ENCODE measurements at regions not wholly inside any gene's neighbourhood (a gene's known extent, or its start where the extent isn't known, plus 50 kb on each side); places are given as distances from the start of the nearest gene placed in this dataset.

DNA sequence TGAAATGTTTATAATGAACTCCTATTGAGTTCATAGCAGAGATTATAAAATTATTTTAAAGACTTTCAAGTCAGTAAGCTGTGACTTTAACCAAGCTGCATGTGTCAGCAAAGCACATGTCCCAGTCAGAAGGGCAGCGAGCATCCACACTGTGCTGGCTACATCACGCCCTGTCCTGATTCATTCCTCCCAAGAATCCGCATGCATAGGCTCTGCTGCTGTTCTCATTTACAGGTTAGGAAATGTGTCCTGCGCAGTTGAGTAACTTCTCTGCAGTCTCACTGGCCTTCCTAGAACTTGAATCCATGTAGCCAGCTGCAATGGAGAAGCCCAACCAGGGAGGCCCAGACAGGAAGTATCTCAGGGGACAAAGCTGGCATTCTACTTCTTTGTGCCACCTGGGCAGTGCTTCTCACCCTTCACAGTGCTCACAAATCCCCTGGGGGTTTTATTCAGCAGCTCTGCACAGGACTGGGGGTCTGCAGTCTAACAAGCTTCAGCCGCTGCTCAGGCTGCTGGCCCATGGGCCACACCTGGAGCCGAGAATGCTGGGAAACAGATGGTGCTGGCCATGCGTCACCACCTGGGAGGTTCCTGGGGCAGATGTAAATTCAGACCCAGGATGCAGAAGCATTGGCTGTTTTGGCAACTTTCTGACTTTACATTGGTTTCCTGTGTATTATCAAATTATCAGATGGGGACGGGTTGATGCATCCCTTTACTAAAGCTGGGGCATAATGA is 192.8 kb upstream of the GDF10 start:
- H3K27me3 Mint-ChIP-seq (ENCODE audit: low read depth): no peaks in the 10 kb centered on the region
- H3K4me1 Mint-ChIP-seq (ENCODE audit: low read depth): peaks cover 2% of the 10 kb centered on the region
- H3K27ac Mint-ChIP-seq: no peak overlapping the region
- H3K4me3 Mint-ChIP-seq: no peak overlapping the region
- H3K9me3 Mint-ChIP-seq: no peaks in the 10 kb centered on the region
- H3K36me3 Mint-ChIP-seq (ENCODE audit: low read depth): no peaks in the 10 kb centered on the region

DNA sequence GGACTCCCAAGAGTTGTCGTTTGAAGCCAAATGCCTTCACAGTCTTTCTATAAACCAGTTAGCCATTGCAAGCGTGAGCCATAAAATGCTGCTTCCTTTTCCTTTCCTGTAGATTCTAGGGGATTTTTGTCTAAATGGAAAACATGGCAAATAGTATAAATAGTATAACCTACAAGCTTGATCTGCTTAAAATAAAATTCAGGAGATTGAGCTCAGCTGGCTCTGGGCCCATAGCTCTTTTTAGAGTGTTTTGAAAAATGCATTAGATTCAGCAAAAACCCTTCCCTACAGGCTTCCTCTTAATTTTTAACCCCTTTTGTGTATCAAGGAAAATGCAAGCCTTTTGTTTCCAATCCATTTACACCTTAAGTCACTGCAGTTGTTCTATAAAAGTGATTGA is 190.1 kb upstream of the GDF10 start:
- no peak overlapping the region for H3K4me3 Mint-ChIP-seq
- H3K27me3 Mint-ChIP-seq (ENCODE audit: low read depth): no peaks in the 10 kb centered on the region
- no peaks in the 10 kb centered on the region for H3K36me3 Mint-ChIP-seq (ENCODE audit: low read depth)
- H3K27ac Mint-ChIP-seq: no peak overlapping the region
- no peaks in the 10 kb centered on the region for H3K9me3 Mint-ChIP-seq
- peaks cover 2% of the 10 kb centered on the region for H3K4me1 Mint-ChIP-seq (ENCODE audit: low read depth)

DNA sequence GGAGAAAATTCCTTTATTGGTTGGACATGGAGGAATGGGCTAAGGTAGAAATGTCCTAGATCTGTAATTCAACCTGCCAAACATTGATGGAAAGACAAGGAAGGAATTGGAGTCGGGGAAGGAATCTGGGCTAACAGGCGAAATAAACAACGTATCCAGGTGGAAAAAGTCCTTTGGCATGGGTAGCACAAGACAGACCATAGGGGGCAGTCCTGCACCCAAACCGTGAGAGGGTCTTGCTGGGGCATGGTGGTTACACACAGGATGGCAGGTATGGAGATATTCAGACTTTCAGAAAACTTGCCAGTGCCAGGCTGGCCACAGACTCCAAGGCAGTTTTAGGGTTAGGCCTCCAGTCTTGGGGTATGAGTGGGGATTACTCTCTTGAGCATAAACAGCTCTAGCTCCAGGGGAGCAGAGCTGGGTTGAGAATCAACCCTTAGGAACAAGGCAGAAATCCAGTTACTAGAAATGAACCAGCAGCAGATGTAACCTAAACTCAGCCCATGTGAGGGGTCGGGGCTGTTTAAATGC is 188.6 kb upstream of the GDF10 start:
- no peak overlapping the region for H3K4me3 Mint-ChIP-seq
- no peak overlapping the region for H3K27ac Mint-ChIP-seq
- no peaks in the 10 kb centered on the region for H3K36me3 Mint-ChIP-seq (ENCODE audit: low read depth)
- peaks cover 2% of the 10 kb centered on the region for H3K4me1 Mint-ChIP-seq (ENCODE audit: low read depth)
- no peaks in the 10 kb centered on the region for H3K9me3 Mint-ChIP-seq
- no peaks in the 10 kb centered on the region for H3K27me3 Mint-ChIP-seq (ENCODE audit: low read depth)

DNA sequence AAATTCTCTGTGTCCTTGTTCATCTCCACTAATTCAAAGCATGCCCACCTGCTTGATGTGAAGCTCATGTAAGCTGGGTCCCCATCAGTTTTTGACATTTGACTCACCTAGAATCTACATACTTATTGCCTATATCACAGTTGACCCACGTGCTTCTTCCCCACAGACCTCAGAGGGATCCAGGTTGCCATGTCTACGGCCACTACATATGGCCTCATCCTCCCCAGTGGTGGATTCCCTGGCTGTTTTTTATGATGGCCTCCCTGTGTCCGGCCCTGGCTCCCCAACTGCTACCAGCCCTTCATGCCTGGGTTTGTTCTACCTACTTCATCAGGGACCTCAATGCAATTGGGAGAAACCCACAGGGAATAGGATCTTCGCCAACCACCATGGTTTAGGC is 187.4 kb upstream of the GDF10 start:
- peaks cover 2% of the 10 kb centered on the region for H3K4me1 Mint-ChIP-seq (ENCODE audit: low read depth)
- no peaks in the 10 kb centered on the region for H3K36me3 Mint-ChIP-seq (ENCODE audit: low read depth)
- H3K4me3 Mint-ChIP-seq: no peak overlapping the region
- no peaks in the 10 kb centered on the region for H3K27me3 Mint-ChIP-seq (ENCODE audit: low read depth)
- no peaks in the 10 kb centered on the region for H3K9me3 Mint-ChIP-seq
- H3K27ac Mint-ChIP-seq: no peak overlapping the region

DNA sequence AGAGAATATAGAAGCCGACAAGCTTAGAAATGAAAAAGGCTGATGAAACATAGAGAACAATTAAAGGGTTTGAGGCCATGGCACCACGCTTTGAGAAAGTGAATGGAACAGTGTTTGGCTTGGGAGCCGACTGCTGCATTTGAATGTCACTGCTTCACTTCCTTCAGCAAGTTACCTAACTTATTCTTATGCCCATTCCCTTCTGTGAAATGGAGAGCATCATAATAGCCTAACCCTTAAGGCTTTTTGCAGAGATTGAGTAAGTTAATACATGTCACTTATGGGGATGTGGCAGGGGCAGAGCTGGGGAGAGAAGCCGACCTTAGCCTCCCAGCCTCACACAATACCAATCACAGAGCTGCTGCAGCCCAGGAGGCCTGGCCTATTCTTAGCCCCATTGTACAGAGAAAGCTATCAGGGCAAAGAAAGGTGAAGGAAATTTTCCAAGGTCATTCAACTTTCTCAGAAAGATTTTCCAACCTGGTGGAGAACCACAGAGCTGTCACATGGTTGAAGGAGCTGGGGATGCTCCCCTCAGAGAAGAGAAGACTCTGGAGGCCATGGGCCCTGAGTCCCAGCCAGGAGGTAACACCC is 186.0 kb upstream of the GDF10 start:
- peaks cover 2% of the 10 kb centered on the region for H3K4me1 Mint-ChIP-seq (ENCODE audit: low read depth)
- no peak overlapping the region for H3K27ac Mint-ChIP-seq
- no peaks in the 10 kb centered on the region for H3K9me3 Mint-ChIP-seq
- H3K36me3 Mint-ChIP-seq (ENCODE audit: low read depth): no peaks in the 10 kb centered on the region
- H3K27me3 Mint-ChIP-seq (ENCODE audit: low read depth): no peaks in the 10 kb centered on the region
- H3K4me3 Mint-ChIP-seq: no peak overlapping the region

DNA sequence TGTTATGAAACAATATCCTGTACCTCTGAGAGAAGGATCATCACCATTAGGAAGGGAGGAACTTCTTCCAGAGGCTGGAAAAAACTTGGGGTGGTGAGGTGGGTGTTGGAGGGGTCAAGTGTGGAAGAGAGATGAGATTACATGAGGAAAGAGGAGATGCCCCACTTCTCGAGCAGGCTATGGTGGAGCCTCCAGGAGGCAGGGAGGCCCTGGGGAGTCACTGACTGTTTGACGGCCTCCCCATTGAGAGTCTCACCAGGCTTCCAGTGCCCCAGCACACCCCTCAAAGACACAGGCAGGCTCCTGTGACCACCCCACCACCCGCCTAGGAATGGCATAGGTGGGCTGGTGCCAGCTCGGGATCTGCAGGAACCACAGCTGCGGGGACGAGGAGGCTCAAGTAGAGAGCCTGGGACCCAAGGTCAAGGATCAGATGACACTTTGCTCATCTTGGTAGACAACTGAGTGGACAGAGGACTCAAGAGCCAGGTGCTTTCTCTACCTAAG is 185.3 kb upstream of the GDF10 start:
- no peaks in the 10 kb centered on the region for H3K27me3 Mint-ChIP-seq (ENCODE audit: low read depth)
- no peak overlapping the region for H3K27ac Mint-ChIP-seq
- H3K4me3 Mint-ChIP-seq: no peak overlapping the region
- H3K36me3 Mint-ChIP-seq (ENCODE audit: low read depth): no peaks in the 10 kb centered on the region
- peaks cover 2% of the 10 kb centered on the region for H3K4me1 Mint-ChIP-seq (ENCODE audit: low read depth)
- H3K9me3 Mint-ChIP-seq: no peaks in the 10 kb centered on the region

DNA sequence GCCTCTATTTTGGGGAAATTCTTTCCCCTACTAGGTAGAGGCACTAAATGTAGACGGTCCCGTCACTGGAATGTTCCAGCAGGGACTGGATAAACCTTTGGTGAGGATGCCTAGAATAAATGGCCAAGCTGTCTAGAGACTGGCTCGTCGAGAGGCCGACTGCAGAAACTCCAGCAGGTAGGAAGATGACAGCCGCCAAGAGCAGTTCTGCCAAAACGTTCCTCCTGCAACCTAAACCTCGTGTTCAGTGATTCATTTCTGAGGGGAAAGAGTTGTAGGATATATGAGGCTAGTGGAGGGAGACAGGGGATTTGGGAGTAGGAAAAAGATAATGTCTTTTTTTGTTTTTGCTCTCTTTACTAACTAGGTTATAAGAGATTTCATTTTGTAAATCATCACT is 184.7 kb upstream of the GDF10 start:
- Mint-ChIP-seq H3K36me3 (ENCODE audit: low read depth) (no peaks in the 10 kb centered on the region), H3K27me3 (ENCODE audit: low read depth) (no peaks in the 10 kb centered on the region), H3K27ac (no peak overlapping the region), H3K9me3 (no peaks in the 10 kb centered on the region), H3K4me1 (ENCODE audit: low read depth) (peaks cover 2% of the 10 kb centered on the region), H3K4me3 (no peak overlapping the region)

DNA sequence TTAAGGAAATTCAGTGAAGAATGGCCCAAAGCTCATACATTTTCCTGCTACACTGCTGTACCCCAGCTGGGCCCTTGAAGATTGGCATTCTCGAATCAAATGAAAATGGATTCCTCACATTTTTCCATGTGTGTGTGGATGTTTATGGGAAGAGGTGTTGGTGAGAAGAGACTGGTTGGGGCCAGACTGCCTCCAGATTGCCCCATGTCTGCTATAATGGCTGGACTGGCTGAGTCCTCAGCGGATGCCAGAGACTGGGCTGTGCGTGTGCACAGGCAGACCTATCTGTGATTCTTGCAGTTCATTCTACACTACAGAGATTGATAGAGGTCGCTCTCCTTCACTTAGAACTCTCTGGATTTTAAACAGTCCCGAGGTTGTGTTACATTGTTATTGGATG is 183.6 kb upstream of the GDF10 start:
- Mint-ChIP-seq H3K4me3 (no peak overlapping the region), H3K27me3 (ENCODE audit: low read depth) (no peaks in the 10 kb centered on the region), H3K4me1 (ENCODE audit: low read depth) (no peaks in the 10 kb centered on the region), H3K9me3 (no peaks in the 10 kb centered on the region), H3K36me3 (ENCODE audit: low read depth) (no peaks in the 10 kb centered on the region), H3K27ac (no peak overlapping the region)

DNA sequence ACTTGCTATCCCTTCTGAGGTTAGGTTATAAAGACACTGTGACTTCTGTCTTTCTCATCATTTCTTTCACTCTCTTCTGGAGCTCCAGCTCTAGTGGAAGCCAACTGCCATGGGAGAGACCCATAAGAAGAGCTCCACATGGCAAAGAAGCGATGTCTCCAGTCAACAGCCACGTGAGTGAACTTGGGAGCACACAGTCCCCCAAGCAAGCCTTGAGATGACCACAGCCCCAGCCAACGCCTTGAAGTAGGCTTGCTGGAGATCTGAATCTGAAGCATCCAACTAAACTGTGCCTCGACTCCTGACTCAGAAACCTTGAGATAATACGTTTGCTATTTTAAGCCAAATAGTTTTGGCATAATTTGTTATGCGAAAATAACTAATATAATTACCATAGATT is 181.7 kb upstream of the GDF10 start:
- Mint-ChIP-seq H3K4me3 (no peak overlapping the region), H3K9me3 (no peaks in the 10 kb centered on the region), H3K36me3 (ENCODE audit: low read depth) (no peaks in the 10 kb centered on the region)

DNA sequence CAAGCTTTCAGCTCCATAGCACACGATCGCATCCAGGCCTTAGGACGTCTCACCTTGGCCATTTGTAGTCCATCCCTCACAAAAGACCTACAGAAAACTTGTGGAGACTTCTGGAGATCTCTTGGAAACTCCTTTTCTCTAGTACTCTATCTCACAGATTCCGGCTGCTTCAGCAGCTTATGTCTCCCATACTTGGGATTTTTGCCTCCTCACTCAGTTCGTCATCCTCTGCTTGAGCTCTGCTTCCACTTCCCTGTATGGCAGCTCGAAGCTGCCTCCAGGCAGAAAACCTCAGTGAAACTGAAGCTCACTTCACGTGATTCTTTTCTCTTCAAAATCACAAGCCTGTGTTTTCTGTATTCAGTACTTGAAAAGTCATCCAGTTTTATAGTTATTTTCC is 178.7 kb upstream of the GDF10 start:
- H3K36me3 Mint-ChIP-seq (ENCODE audit: low read depth): no peaks in the 10 kb centered on the region
- H3K4me1 Mint-ChIP-seq (ENCODE audit: low read depth): no peaks in the 10 kb centered on the region
- no peak overlapping the region for H3K27ac Mint-ChIP-seq
- peaks cover 5% of the 10 kb centered on the region for H3K27me3 Mint-ChIP-seq (ENCODE audit: low read depth)
- H3K9me3 Mint-ChIP-seq: no peaks in the 10 kb centered on the region
- H3K4me3 Mint-ChIP-seq: no peak overlapping the region

More for the DNA sequence above, 181.7 kb upstream of the GDF10 start:
- no peaks in the 10 kb centered on the region for H3K4me1 Mint-ChIP-seq (ENCODE audit: low read depth)
- H3K27me3 Mint-ChIP-seq (ENCODE audit: low read depth): peaks cover under 1% of the 10 kb centered on the region
- H3K27ac Mint-ChIP-seq: no peak overlapping the region

DNA sequence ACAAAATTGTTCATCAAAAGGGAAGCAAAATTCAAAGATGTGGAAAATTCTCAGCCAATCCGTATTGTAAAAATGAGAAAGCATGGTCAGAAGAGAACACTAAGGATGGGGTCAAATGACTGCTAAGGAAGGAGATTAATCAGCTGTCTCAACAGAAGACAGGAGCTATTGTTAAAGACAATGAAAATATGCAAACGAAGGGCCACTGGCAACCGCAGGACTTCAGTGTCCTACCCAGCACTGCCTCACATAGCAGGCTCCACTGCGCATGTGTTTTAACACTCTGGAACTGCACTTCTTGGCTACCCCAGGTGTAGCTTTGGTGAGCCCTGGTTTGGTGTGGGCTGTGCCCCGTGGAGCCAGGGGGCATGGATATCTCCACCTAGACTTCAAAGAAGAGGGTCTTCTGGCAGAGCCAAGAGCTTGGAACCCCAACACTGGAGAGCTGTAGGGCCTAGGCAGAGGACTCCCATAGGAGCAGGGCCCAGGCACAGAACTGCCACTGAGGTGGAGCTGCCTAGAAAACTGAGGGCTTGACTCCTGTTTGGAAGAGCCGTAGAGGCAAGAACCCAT is 176.2 kb upstream of the GDF10 start:
- H3K27ac Mint-ChIP-seq: no peak overlapping the region
- H3K4me3 Mint-ChIP-seq: no peak overlapping the region
- H3K4me1 Mint-ChIP-seq (ENCODE audit: low read depth): no peaks in the 10 kb centered on the region
- H3K27me3 Mint-ChIP-seq (ENCODE audit: low read depth): peaks cover 5% of the 10 kb centered on the region
- no peaks in the 10 kb centered on the region for H3K9me3 Mint-ChIP-seq
- H3K36me3 Mint-ChIP-seq (ENCODE audit: low read depth): no peaks in the 10 kb centered on the region

DNA sequence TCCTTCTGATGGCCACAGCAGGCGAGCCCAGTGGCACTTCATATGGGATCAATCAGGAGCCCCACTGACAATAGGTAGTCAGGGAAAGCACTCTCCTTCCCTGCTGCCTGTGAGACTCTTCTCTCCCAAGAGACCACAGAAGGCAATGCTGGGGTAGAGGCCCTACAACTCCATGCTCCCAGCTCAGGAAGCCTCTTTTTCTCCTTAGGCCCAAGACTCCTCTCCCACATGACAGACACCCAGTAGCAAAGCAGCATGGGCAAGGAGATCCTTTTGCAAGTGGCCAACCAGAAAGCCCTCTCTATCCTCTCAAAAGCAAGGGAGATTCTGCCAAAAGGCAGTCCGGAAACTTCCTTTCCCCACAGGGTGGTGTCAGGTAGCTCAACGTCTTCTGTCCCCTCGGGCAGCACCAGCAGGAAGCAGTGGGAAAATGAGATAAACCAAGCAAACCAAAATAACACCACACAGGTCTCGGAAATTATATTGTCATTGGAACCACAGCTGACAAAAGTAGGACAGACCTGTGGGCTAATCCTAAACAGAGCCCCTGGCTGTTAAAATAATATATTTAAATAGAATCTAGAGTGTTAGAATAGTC is 172.7 kb upstream of the GDF10 start:
- Mint-ChIP-seq H3K9me3 (no peaks in the 10 kb centered on the region), H3K27ac (no peak overlapping the region), H3K27me3 (ENCODE audit: low read depth) (peaks cover 5% of the 10 kb centered on the region), H3K36me3 (ENCODE audit: low read depth) (no peaks in the 10 kb centered on the region), H3K4me3 (no peak overlapping the region), H3K4me1 (ENCODE audit: low read depth) (no peaks in the 10 kb centered on the region)

DNA sequence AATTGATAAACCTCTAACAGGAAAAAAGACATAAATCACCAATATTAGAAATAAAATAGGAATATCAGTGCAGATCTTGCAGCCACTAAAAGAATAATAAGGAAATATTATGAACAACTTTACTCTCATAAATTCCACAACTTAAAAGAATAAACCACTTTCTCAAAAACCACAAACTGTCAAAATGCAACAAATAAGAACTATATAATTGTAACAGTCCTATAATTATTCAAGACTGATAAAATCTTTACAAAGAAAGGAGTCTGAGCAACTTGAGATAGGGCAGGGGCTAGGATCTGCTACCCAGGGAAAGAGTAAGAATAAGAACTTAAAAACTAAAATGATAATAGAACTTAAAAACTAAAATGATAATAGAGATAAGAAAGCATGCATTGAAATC is 169.5 kb upstream of the GDF10 start:
- no peaks in the 10 kb centered on the region for H3K9me3 Mint-ChIP-seq
- no peaks in the 10 kb centered on the region for H3K27me3 Mint-ChIP-seq (ENCODE audit: low read depth)
- H3K4me1 Mint-ChIP-seq (ENCODE audit: low read depth): no peaks in the 10 kb centered on the region
- H3K27ac Mint-ChIP-seq: no peak overlapping the region
- no peak overlapping the region for H3K4me3 Mint-ChIP-seq
- H3K36me3 Mint-ChIP-seq (ENCODE audit: low read depth): no peaks in the 10 kb centered on the region

DNA sequence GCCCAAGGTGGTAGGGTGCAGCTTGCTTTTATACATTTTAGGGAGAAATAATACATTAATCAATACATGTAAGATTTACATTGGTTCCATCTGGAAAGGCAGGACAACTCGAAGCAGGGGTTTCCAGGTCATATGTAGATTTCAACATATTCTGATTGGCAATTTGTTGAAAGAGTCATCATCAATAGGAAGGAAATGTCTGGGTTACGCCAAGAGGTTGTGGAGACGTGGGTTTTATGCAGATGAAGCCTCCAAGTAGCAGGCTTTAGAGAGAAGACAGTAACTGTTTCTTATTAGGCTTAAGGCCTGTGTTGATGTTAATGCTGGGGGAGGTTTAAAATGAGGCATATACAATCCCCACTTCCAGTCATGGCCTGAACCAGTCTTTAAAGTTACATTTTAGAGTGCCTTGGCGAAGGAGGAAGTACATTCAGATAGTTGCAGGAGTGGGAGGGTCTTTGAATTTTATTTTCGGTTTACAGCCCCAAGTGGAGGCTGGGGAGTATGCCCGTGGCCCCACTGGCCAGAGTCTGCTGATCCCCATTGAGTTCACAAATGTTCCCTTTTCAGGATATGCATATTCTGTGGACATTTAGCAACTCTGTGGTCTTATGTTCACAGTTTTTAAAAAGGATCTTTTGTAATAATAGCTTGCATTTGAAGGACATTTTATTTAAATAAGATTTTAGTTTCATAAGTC is 166.0 kb upstream of the GDF10 start:
- Mint-ChIP-seq H3K27ac (no peak overlapping the region), H3K4me3 (no peak overlapping the region), H3K9me3 (no peaks in the 10 kb centered on the region), H3K4me1 (ENCODE audit: low read depth) (no peaks in the 10 kb centered on the region), H3K27me3 (ENCODE audit: low read depth) (no peaks in the 10 kb centered on the region), H3K36me3 (ENCODE audit: low read depth) (no peaks in the 10 kb centered on the region)

Measured in T-helper 1 cell treated with Interleukin-12 subunit alpha and Interleukin-12 subunit beta and Interleukin-4 antibody, amounts not matched to agents 30 μg/mL and 1 μg/mL, for 36 hours (primary cell).